A673 (cell line): ENCODE measurements at regions not wholly inside any gene's neighbourhood (a gene's known extent, or its start where the extent isn't known, plus 50 kb on each side); places are given as distances from the start of the nearest gene placed in this dataset.
"Not testable (repeated sequence)": the region's sequence is repeated elsewhere in the genome, so short reads cannot be mapped to it uniquely, and the experiment has no call there.

ENCODE experiments used
- CTCF ChIP-seq: fragments of 300-800, 200-600 bp; sonication (generic); conservative IDR thresholded peaks from 2 replicates; pipeline ENCODE4 v1.5.1; 2017; ENCODE audit warnings: low read depth, mild to moderate bottlenecking, antibody characterized with exemption, low read length, moderate library complexity, mixed read lengths
- EZH2 ChIP-seq: fragments of 200-600 bp; sonication (generic); IDR thresholded peaks from 2 replicates; pipeline ENCODE4 v1.6.1; 2017; ENCODE audit warnings: borderline replicate concordance, low read depth, mild to moderate bottlenecking, mixed read lengths, antibody characterized with exemption, low read length; ENCODE audit not compliant: poor library complexity, severe bottlenecking

GRCh38 chr3:147317080-147317479 lies 89.3 kb downstream of the ZIC4 start:
- TF ChIP-seq CTCF, EZH2: not testable (repeated sequence)
